GM20000 (cell line): ENCODE measurements at regions not wholly inside any gene's neighbourhood (a gene's known extent, or its start where the extent isn't known, plus 50 kb on each side); places are given as distances from the start of the nearest gene placed in this dataset.

Experiments
- DNase-seq: peaks from one replicate; pipeline ENCODE4 v3.0.0; 2012; ENCODE audit warnings: low spot score
- TF ChIP-seq, protein P1 (sequence below): IDR thresholded peaks from 2 replicates; pipeline ENCODE4 v1.5.1; 2012; ENCODE audit warnings: mild to moderate bottlenecking, control low read depth; ENCODE audit errors: extremely low read depth, missing control alignments

DNA sequence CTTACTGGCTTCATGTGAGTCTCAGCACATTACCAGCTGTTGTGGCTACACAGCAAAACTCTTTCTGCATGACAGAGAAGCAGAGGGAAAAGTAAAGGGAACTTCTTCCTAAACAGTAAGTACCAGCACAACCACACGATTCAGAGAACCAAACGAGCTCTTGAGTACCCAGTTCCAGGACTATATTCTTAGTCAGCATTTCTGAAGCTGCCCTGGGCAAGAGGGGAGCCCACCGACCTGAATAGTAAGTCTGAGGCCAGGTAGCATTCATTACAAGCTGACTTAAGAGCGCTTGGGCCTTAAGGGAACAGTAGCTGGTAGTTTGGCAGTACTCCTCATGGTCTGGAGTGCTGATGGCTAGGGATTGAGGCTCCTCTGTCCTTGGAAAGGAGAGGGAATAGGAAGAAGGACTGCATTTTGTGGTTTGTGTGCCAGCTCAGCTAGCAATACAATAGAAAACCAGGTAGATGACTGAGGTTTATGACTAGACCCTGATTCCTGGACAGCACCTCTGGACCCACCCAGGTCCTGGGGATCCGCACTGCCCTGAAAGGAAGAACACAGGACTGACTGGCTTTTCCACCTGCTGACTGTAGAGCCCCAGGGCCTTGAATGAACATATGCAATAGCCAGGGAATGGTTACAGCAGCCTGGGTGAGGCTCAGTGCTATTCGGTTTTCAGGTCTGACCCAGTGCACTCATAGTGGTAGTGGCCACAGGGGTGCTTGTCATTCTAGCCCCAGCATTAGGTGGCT, 396.8 kb upstream of the PRMT6 start:
- DNase-seq = no peak
- TF ChIP-seq, protein P1, sequence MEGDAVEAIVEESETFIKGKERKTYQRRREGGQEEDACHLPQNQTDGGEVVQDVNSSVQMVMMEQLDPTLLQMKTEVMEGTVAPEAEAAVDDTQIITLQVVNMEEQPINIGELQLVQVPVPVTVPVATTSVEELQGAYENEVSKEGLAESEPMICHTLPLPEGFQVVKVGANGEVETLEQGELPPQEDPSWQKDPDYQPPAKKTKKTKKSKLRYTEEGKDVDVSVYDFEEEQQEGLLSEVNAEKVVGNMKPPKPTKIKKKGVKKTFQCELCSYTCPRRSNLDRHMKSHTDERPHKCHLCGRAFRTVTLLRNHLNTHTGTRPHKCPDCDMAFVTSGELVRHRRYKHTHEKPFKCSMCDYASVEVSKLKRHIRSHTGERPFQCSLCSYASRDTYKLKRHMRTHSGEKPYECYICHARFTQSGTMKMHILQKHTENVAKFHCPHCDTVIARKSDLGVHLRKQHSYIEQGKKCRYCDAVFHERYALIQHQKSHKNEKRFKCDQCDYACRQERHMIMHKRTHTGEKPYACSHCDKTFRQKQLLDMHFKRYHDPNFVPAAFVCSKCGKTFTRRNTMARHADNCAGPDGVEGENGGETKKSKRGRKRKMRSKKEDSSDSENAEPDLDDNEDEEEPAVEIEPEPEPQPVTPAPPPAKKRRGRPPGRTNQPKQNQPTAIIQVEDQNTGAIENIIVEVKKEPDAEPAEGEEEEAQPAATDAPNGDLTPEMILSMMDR = no peak

DNA sequence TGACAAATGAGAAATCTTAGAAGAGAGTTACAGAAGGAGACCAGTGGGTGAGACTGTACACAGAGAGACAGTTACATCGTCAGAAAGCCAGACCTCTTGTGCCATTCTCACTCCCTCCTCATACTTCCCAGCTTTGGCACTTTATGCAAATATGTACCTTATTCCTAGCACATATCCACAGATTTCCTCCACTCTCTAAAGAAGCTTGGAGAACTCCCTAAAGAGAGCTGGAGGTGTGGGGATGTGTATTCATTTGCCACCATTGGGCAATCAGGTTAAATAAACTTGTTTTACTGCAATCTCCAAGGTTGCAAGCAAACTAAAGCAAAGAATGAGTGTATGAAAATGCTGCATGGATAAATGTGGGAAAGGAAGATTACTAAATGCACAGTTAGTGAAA, 380.9 kb upstream of the PRMT6 start:
- TF ChIP-seq, protein P1 = no peak
- DNase-seq = no peak

DNA sequence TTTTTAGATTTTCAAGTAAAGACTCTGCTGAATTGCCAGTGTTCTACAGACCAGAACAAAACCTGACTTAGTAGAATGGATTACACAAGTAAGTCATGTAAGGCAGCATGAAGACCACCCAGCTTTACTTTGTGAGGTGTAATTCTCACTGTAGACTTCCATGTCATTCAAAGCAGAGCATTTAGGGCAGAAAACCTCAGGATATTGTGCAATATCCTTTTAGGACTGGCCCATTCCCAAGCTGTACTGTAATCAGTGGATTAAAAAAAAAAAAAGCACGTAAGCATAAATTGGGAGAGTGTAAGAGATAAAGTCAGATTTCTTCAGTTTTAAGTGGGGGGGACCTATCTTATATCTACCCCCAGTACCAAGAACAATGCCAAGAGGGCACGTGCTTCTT, 380.5 kb upstream of the PRMT6 start:
- TF ChIP-seq, protein P1 = no peak
- DNase-seq = no peak

DNA sequence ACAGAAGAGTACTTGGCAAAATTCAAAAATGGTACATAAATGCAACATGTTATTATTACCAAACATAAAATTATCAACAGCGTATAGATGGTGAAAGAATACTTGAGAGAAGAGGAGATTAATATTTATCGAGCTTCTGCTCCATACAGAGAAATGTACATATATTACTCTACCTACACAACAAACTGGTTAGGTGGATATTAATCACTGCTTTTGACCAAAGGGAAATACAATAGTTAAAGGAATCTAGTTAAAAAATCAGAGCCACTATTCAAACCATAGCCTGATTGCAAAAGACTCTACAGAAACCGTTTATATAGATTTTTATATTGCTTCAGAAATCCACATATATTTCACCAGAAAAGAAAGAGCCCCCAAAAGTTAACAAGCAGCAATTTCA, 379.3 kb upstream of the PRMT6 start:
- TF ChIP-seq, protein P1 = no peak
- no peak for DNase-seq

DNA sequence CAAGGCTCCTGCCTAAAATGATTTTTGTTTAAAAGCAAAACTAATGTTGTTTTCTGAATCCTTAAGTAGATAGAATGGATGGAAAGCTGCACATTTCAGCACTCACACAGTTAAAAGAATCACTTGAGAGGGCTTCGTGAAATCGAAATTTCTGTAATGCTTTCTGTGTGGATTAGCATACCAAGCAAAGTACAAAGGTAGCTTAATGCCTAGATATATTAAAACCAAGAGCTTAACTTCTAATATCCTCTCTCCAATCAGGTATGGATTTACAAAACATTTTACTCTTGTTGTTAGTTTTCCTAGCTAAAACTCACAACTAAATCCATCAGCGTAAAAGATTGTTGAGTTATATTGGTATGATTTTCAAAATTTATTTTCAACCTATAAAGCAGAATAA, 378.8 kb upstream of the PRMT6 start:
- DNase-seq = no peak

DNA sequence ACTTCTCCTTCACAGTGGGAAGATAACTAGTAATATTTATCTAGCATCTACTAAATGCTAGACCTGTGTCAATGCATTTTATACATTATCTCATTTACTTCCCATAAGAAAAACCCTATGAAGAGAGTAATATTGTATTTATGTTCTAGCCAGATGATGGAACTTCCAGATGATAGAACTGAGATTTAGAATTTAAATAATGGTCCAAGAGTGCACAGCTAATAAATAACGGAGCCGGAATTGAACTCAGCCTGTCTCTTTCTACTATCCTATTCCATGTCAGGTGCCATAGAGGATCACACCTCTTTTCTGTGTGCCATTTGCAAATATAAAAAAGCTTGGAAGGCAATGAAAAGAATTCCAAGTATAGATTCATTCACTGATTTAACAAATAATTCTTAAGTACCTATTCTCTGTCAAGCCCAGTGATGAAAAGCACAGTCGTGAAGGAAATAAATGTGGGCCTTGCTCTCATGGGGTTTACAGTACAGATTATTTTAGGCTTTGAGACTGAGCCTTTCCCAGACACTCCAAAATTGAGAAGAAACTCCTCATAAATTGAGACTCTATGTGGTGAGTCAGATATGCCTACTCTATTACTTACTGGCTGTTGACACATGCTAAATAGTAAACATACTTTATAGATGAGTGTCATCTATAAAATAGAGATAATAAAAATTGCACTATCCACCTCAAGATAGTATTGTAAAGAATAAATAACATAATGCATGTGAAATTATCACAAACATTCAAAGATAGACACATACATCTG, 378.0 kb upstream of the PRMT6 start:
- TF ChIP-seq, protein P1 = no peak
- DNase-seq = no peak

More for the DNA sequence above, 378.8 kb upstream of the PRMT6 start:
- TF ChIP-seq, protein P1 = no peak

DNA sequence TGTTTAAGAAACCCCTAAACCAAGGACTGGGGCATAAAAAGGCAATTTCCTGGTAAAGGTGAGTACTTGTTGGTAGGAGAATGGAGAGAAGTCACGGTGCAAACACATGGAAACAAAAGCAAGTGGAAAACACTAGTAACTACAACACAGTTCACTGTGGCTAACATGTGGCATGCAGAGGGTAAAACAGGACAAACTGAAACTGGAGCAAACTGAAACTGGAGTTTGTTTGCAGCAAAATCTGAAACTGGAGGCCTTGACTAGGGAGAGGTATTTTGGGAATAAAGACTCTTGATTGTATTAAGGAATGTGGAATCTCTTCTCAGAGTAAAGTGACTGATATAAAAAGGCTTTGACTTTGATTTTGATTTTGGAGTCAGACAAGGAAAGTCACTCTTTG, 376.3 kb upstream of the PRMT6 start:
- no peak for DNase-seq
- TF ChIP-seq, protein P1 = no peak
